K562 (cell line): ENCODE measurements at regions not wholly inside any gene's neighbourhood (a gene's known extent, or its start where the extent isn't known, plus 50 kb on each side); places are given as distances from the start of the nearest gene placed in this dataset.

Source experiments
- SETDB1 ChIP-seq: IDR thresholded peaks from one replicate; pipeline ENCODE4 v1.6.1; 2012; ENCODE audit warnings: low read length, control low read depth, inconsistent platforms
- TF ChIP-seq, protein P1 (sequence below): fragments of 450-650 bp; IDR thresholded peaks from 2 replicates; pipeline ENCODE4 v1.6.1; 2016; ENCODE audit warnings: mild to moderate bottlenecking, moderate library complexity
- TF ChIP-seq, protein P2 (sequence below), 2 experiments: fragments of 450-650 bp in 1 of 2; sonication (generic) in 1 of 2; formaldehyde crosslinking in 1 of 2; IDR thresholded peaks; 2 replicates each; pipeline versions ENCODE4 v1.7.1 to v1.9.0; 2016 to 2022; ENCODE audit warnings: inconsistent platforms in 1 of 2, mild to moderate bottlenecking in 1 of 2, missing genetic modification reagents in 1 of 2

DNA sequence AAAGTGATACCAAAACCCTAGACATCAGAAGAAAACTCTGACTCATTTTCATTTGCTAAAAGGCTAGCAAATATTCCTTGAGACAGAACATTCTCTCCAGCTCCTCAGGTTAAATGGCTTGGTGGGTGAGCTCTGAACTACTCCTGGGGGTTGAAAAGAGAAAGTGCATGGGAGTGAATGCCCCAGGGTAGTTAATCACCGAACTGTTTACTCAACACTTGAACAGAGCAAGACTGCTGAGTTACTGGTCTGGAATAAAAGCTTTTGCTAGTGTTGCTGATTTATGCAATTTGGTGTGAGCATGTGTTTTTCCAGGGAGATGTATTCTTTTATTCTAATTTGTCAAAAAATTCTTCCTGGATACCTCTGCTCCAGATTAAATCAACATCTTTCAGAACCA is 88.3 kb upstream of the PRDM9 start (continued):
- TF ChIP-seq, protein P1, sequence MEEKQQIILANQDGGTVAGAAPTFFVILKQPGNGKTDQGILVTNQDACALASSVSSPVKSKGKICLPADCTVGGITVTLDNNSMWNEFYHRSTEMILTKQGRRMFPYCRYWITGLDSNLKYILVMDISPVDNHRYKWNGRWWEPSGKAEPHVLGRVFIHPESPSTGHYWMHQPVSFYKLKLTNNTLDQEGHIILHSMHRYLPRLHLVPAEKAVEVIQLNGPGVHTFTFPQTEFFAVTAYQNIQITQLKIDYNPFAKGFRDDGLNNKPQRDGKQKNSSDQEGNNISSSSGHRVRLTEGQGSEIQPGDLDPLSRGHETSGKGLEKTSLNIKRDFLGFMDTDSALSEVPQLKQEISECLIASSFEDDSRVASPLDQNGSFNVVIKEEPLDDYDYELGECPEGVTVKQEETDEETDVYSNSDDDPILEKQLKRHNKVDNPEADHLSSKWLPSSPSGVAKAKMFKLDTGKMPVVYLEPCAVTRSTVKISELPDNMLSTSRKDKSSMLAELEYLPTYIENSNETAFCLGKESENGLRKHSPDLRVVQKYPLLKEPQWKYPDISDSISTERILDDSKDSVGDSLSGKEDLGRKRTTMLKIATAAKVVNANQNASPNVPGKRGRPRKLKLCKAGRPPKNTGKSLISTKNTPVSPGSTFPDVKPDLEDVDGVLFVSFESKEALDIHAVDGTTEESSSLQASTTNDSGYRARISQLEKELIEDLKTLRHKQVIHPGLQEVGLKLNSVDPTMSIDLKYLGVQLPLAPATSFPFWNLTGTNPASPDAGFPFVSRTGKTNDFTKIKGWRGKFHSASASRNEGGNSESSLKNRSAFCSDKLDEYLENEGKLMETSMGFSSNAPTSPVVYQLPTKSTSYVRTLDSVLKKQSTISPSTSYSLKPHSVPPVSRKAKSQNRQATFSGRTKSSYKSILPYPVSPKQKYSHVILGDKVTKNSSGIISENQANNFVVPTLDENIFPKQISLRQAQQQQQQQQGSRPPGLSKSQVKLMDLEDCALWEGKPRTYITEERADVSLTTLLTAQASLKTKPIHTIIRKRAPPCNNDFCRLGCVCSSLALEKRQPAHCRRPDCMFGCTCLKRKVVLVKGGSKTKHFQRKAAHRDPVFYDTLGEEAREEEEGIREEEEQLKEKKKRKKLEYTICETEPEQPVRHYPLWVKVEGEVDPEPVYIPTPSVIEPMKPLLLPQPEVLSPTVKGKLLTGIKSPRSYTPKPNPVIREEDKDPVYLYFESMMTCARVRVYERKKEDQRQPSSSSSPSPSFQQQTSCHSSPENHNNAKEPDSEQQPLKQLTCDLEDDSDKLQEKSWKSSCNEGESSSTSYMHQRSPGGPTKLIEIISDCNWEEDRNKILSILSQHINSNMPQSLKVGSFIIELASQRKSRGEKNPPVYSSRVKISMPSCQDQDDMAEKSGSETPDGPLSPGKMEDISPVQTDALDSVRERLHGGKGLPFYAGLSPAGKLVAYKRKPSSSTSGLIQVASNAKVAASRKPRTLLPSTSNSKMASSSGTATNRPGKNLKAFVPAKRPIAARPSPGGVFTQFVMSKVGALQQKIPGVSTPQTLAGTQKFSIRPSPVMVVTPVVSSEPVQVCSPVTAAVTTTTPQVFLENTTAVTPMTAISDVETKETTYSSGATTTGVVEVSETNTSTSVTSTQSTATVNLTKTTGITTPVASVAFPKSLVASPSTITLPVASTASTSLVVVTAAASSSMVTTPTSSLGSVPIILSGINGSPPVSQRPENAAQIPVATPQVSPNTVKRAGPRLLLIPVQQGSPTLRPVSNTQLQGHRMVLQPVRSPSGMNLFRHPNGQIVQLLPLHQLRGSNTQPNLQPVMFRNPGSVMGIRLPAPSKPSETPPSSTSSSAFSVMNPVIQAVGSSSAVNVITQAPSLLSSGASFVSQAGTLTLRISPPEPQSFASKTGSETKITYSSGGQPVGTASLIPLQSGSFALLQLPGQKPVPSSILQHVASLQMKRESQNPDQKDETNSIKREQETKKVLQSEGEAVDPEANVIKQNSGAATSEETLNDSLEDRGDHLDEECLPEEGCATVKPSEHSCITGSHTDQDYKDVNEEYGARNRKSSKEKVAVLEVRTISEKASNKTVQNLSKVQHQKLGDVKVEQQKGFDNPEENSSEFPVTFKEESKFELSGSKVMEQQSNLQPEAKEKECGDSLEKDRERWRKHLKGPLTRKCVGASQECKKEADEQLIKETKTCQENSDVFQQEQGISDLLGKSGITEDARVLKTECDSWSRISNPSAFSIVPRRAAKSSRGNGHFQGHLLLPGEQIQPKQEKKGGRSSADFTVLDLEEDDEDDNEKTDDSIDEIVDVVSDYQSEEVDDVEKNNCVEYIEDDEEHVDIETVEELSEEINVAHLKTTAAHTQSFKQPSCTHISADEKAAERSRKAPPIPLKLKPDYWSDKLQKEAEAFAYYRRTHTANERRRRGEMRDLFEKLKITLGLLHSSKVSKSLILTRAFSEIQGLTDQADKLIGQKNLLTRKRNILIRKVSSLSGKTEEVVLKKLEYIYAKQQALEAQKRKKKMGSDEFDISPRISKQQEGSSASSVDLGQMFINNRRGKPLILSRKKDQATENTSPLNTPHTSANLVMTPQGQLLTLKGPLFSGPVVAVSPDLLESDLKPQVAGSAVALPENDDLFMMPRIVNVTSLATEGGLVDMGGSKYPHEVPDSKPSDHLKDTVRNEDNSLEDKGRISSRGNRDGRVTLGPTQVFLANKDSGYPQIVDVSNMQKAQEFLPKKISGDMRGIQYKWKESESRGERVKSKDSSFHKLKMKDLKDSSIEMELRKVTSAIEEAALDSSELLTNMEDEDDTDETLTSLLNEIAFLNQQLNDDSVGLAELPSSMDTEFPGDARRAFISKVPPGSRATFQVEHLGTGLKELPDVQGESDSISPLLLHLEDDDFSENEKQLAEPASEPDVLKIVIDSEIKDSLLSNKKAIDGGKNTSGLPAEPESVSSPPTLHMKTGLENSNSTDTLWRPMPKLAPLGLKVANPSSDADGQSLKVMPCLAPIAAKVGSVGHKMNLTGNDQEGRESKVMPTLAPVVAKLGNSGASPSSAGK = no peak
- TF ChIP-seq, protein P2, sequence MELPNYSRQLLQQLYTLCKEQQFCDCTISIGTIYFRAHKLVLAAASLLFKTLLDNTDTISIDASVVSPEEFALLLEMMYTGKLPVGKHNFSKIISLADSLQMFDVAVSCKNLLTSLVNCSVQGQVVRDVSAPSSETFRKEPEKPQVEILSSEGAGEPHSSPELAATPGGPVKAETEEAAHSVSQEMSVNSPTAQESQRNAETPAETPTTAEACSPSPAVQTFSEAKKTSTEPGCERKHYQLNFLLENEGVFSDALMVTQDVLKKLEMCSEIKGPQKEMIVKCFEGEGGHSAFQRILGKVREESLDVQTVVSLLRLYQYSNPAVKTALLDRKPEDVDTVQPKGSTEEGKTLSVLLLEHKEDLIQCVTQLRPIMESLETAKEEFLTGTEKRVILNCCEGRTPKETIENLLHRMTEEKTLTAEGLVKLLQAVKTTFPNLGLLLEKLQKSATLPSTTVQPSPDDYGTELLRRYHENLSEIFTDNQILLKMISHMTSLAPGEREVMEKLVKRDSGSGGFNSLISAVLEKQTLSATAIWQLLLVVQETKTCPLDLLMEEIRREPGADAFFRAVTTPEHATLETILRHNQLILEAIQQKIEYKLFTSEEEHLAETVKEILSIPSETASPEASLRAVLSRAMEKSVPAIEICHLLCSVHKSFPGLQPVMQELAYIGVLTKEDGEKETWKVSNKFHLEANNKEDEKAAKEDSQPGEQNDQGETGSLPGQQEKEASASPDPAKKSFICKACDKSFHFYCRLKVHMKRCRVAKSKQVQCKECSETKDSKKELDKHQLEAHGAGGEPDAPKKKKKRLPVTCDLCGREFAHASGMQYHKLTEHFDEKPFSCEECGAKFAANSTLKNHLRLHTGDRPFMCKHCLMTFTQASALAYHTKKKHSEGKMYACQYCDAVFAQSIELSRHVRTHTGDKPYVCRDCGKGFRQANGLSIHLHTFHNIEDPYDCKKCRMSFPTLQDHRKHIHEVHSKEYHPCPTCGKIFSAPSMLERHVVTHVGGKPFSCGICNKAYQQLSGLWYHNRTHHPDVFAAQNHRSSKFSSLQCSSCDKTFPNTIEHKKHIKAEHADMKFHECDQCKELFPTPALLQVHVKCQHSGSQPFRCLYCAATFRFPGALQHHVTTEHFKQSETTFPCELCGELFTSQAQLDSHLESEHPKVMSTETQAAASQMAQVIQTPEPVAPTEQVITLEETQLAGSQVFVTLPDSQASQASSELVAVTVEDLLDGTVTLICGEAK (IDR thresholded peaks at IDR 0.05) = no peak
- TF ChIP-seq, protein P2 (CRISPR knock-in tag; IDR thresholded peaks at IDR 0.05) = no peak
- TF ChIP-seq SETDB1 = no peak
